Right lobe of liver (tissue), 4 donors: ENCODE measurements at regions not wholly inside any gene's neighbourhood (a gene's known extent, or its start where the extent isn't known, plus 50 kb on each side); places are given as distances from the start of the nearest gene placed in this dataset.

Source experiments
- POLR2A ChIP-seq: fragments of 450-650 bp; IDR thresholded peaks from one replicate; pipeline ENCODE4 v1.6.1; 2017; ENCODE audit warnings: antibody characterized with exemption, mild to moderate bottlenecking
- TF ChIP-seq, protein P1 (sequence below), 4 donors: fragments of 200-600 bp in 3 of 4; fragments of 450-650 bp in 1 of 4; IDR thresholded peaks; one replicate each; pipeline versions ENCODE4 v1.5.1 to v1.8.0; 2016 to 2022; ENCODE audit warnings: antibody characterized with exemption in 4 of 4, mild to moderate bottlenecking in 2 of 4
- donor health status: DM: no; HTN: no; CAD: no.
- donor health status: DM: no; HTN: no; CAD: no.
- donor health status: DM: no; HTN: yes; CAD: no.

DNA sequence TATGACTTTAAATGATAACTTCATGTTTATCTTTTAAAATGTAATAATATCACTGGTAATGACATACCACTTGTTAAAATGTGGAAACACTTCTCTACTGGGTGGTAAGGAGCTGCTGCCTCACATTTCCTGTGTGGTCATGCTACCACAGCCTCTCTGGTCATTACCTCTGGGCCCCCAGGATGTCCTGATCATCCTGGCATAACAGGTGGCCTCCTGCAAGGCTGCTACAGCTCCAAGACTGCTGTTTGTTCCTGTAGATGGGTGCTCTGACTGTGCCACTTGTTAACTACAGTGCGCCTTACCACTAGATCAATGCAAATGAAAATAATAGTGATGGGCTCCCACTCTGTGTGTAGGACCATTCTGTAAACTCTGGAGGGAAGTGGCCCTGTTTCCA, 500.2 kb upstream of the SPRED2 start:
- TF ChIP-seq, protein P1, sequence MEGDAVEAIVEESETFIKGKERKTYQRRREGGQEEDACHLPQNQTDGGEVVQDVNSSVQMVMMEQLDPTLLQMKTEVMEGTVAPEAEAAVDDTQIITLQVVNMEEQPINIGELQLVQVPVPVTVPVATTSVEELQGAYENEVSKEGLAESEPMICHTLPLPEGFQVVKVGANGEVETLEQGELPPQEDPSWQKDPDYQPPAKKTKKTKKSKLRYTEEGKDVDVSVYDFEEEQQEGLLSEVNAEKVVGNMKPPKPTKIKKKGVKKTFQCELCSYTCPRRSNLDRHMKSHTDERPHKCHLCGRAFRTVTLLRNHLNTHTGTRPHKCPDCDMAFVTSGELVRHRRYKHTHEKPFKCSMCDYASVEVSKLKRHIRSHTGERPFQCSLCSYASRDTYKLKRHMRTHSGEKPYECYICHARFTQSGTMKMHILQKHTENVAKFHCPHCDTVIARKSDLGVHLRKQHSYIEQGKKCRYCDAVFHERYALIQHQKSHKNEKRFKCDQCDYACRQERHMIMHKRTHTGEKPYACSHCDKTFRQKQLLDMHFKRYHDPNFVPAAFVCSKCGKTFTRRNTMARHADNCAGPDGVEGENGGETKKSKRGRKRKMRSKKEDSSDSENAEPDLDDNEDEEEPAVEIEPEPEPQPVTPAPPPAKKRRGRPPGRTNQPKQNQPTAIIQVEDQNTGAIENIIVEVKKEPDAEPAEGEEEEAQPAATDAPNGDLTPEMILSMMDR (IDR thresholded peaks at IDR 0.05) = no peak
- no peak for TF ChIP-seq POLR2A
